ENCODE measurements at regions not wholly inside any gene's neighbourhood (a gene's known extent, or its start where the extent isn't known, plus 50 kb on each side); places are given as distances from the start of the nearest gene placed in this dataset.

DNA sequence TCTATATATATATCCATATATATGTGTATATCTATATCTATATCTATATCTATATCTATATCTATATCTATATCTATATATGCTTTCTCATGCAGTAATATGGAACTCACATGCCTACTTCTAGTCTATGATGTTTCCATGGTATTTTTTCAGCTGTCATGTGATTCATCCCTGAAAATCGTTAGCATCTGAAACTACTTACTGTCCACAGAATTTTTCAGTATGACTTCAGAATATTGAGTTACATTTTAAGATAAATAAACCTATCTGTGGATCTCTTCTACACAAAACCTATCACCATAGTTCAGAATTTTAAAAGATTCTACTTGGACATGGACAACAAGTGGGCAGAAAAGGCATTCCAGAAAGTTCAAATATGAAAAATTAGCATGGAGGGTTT is 855.1 kb upstream of the INTU start:
- TF ChIP-seq, protein P1, sequence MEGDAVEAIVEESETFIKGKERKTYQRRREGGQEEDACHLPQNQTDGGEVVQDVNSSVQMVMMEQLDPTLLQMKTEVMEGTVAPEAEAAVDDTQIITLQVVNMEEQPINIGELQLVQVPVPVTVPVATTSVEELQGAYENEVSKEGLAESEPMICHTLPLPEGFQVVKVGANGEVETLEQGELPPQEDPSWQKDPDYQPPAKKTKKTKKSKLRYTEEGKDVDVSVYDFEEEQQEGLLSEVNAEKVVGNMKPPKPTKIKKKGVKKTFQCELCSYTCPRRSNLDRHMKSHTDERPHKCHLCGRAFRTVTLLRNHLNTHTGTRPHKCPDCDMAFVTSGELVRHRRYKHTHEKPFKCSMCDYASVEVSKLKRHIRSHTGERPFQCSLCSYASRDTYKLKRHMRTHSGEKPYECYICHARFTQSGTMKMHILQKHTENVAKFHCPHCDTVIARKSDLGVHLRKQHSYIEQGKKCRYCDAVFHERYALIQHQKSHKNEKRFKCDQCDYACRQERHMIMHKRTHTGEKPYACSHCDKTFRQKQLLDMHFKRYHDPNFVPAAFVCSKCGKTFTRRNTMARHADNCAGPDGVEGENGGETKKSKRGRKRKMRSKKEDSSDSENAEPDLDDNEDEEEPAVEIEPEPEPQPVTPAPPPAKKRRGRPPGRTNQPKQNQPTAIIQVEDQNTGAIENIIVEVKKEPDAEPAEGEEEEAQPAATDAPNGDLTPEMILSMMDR (IDR thresholded peaks at IDR 0.05; ENCODE audit: low read depth, low read length): no peak
- H3K36me3 ChIP-seq: no peaks in the 10 kb centered on the region
- no peaks in the 10 kb centered on the region for H3K4me1 ChIP-seq
- no peak for DNase-seq
- no peaks in the 10 kb centered on the region for H3K27me3 ChIP-seq
- no peaks in the 10 kb centered on the region for H3K9me3 ChIP-seq
- H3K4me3 ChIP-seq (ENCODE audit: low read depth, low read length): no peak overlapping the region

DNA sequence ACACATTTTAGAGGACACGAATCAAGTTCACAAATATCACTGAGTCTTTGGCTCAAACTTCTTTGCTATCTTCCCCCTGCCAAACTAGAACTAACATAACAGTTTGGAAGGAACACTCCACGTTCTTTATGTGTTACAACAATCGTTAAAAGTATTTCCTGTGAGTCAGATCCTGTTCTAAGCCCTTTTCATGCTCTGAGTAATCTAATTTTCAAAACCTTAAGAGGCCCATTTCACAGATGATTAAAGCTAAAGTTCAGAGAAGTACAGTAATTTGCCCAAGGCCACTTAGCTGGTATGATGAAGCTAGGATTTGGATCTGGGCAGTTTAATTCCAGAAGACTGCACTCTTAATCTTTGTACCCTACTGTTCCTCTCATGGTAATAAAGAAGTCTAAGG is 854.4 kb upstream of the INTU start:
- Histone ChIP-seq H3K9me3 (no peaks in the 10 kb centered on the region), H3K4me3 (ENCODE audit: low read depth, low read length) (no peak overlapping the region), H3K4me1 (no peaks in the 10 kb centered on the region), H3K36me3 (no peaks in the 10 kb centered on the region), H3K27me3 (no peaks in the 10 kb centered on the region)
- no peak for DNase-seq
- TF ChIP-seq, protein P1 (IDR thresholded peaks at IDR 0.05; ENCODE audit: low read depth, low read length): no peak

DNA sequence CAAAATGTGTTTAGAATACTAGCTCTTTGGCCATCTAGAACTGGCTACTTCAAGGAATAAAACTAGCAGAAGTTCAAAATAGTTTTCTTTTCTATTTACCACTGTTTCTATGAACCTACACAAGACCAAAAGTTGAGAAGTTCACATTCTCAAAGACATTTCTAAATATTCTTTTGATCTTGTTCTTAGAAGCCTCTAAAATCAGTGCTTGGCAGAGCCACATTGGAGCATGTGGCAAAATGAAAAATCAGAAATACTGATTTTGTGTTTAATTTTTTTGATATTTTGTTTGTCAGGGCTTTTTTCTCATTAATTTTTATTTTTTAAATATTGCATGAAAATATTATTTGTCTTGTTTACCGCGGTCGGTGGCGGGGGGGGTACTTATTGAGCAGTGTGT is 853.8 kb upstream of the INTU start:
- no peaks in the 10 kb centered on the region for H3K4me1 ChIP-seq
- TF ChIP-seq, protein P1 (IDR thresholded peaks at IDR 0.05; ENCODE audit: low read depth, low read length): no peak
- no peaks in the 10 kb centered on the region for H3K36me3 ChIP-seq
- no peaks in the 10 kb centered on the region for H3K9me3 ChIP-seq
- no peak for DNase-seq
- H3K27me3 ChIP-seq: no peaks in the 10 kb centered on the region
- H3K4me3 ChIP-seq (ENCODE audit: low read depth, low read length): no peak overlapping the region

DNA sequence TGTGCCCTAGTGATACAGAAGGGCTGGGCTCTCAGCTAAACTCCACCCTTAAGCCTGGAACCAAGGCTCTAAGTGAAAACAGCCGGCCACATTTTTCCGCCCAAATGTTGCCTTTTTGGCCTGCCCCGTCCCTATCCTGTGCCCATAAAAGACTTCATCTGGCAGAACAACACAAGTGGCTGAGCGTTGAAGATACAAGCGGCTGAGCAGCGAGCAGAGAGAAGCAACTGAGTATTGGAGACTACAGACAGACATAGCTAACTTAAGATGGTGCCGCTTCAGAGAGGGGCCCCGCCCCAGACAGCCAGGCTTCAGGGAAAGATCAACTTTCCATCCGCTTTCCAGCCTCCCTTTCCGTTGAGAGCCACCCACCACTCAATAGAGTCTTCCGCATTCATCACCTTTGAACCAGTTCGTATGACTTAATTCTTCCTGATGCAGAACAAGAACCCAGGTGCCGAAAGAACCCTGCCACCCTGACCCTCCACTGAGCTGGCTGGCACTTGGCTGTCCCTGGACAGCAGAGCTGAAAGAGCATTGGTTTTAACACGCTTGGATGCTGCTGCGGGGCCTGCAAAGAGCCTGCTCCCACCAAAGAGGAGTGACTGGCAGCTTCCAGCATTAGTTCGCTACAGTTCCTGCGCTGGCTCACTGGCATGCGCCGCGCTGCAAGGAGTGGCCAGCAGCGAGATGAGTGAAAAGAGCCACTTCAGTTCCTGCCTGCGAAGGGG is 853.2 kb upstream of the INTU start:
- no peak for DNase-seq
- no peaks in the 10 kb centered on the region for H3K36me3 ChIP-seq
- H3K4me1 ChIP-seq: no peaks in the 10 kb centered on the region
- H3K27me3 ChIP-seq: no peaks in the 10 kb centered on the region
- H3K4me3 ChIP-seq (ENCODE audit: low read depth, low read length): no peak overlapping the region
- TF ChIP-seq, protein P1 (IDR thresholded peaks at IDR 0.05; ENCODE audit: low read depth, low read length): no peak
- H3K9me3 ChIP-seq: no peaks in the 10 kb centered on the region

DNA sequence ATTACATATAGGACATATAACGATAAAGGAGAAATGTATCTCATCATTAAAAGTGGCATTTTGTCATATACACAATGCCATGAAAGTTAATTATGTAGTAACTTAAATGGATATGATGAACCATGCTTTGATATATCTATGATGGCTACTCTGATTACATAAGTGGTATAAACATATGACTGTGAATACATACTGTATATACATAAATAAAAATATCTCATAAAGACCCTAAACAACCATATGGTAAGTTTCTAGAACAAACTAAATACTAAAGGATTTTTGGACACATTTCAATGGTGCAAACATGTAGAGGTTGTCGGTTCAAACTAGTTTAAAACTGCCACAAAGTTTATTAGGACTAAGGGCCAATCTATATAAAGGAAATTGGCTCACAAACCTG is 849.6 kb upstream of the INTU start:
- Histone ChIP-seq H3K9me3 (no peaks in the 10 kb centered on the region), H3K27me3 (no peaks in the 10 kb centered on the region), H3K4me1 (no peaks in the 10 kb centered on the region), H3K36me3 (no peaks in the 10 kb centered on the region), H3K4me3 (ENCODE audit: low read depth, low read length) (no peak overlapping the region)
- TF ChIP-seq, protein P1 (IDR thresholded peaks at IDR 0.05; ENCODE audit: low read depth, low read length): no peak
- DNase-seq: no peak

DNA sequence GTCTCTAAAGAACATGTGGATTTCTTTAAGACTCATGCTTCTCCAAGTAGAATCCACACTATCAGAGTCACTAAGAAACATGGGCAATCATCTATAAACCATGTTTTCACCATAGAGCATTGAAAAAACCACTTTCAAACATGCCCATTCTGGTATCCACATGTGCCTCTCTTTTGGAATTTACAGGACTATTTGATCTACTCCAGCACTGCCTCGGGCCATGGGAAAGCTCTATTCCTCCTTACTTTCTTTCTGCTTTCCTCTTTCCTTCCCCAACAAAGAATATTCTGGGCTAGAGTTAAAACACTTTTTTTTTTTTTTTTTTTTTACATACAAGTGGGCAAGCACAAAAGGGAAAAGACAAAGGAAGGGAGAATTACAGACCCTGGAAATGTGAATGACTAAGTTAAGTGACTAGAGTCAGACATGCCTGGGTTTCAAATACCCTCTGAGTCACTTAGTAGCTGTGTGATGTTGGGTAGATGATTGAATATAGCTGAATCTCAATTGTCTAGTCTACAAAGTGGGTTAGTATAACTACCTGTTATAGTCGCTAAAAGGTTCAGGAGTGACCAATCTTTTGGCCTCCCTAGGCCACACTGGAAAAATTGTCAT is 847.7 kb upstream of the INTU start:
- H3K27me3 ChIP-seq: no peaks in the 10 kb centered on the region
- TF ChIP-seq, protein P1 (IDR thresholded peaks at IDR 0.05; ENCODE audit: low read depth, low read length): no peak
- no peak for DNase-seq
- no peaks in the 10 kb centered on the region for H3K36me3 ChIP-seq
- H3K4me1 ChIP-seq: no peaks in the 10 kb centered on the region
- no peak overlapping the region for H3K4me3 ChIP-seq (ENCODE audit: low read depth, low read length)
- H3K9me3 ChIP-seq: no peaks in the 10 kb centered on the region

All from BE2C (cell line).